GM18505 (cell line): ENCODE measurements at regions not wholly inside any gene's neighbourhood (a gene's known extent, or its start where the extent isn't known, plus 50 kb on each side); places are given as distances from the start of the nearest gene placed in this dataset.
"Not testable (repeated sequence)": the region's sequence is repeated elsewhere in the genome, so short reads cannot be mapped to it uniquely, and the experiment has no call there.

Source experiments
- ATAC-seq: cut with Tn5 transposase; IDR thresholded peaks from one replicate; pipeline ENCODE4 v1.9.1; 2021; ENCODE audit not compliant: unreplicated experiment
- POLR2A ChIP-seq: IDR thresholded peaks from 4 replicates; pipeline ENCODE4 v1.6.1; 2011; ENCODE audit warnings: borderline replicate concordance; ENCODE audit not compliant: insufficient read depth, insufficient read length; ENCODE audit errors: extremely low read depth

- no peak for TF ChIP-seq POLR2A
- no peak for ATAC-seq
These were observed 73.8 kb downstream of the SLC25A46 start for GRCh38 chr5:110812639-110813038.

GRCh38 chr5:110815916-110816605 lies 77.3 kb downstream of the SLC25A46 start:
- ATAC-seq = no peak
- no peak for TF ChIP-seq POLR2A

DNA sequence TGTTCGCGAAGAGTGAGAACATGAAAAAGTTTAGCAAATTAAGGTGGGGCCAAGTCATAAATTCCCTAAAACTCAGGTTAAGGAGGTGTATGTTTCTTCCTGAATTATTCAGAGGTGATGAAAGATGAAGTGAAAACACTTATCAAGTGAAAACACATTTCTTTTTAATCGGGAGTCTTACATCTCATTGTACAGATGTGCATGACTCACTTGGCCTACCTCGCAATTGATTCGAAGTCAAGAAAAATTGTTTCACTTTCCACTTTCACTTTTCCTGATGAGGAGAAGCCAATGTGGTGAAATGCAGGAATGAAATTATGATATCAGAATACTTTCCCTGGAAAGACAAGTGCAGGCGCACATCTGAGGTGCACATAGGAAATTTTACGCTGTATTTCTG lies 78.7 kb downstream of the SLC25A46 start:
- TF ChIP-seq POLR2A = no peak
- no peak for ATAC-seq

GRCh38 chr5:110823571-110823970 lies 84.8 kb downstream of the SLC25A46 start:
- no peak for ATAC-seq
- no peak for TF ChIP-seq POLR2A

- no peak for ATAC-seq
These were observed 86.2 kb downstream of the SLC25A46 start for GRCh38 chr5:110824936-110825441.

GRCh38 chr5:110832683-110833082 lies 93.9 kb downstream of the SLC25A46 start:
- no peak for TF ChIP-seq POLR2A
- ATAC-seq = no peak

More at GRCh38 chr5:110824936-110825441, 86.2 kb downstream of the SLC25A46 start:
- TF ChIP-seq POLR2A = no peak

DNA sequence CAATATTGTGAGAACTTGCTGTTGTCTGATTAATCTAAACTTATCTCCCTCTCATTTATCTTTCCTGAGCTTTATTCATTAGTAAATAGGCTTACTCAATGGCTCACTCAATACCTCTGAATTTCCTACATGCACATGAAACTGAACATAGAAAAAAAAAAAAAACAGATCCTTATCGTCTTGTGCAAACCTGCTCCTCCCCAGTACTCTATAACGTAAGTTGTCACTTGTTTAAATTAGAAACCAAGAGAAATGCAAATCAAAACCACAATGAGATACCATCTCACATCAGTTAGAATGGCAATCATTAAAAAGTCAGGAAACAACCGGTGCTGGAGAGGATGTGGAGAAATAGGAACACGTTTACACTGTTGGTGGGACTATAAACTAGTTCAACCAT lies 96.1 kb downstream of the SLC25A46 start:
- ATAC-seq = not testable (repeated sequence)

DNA sequence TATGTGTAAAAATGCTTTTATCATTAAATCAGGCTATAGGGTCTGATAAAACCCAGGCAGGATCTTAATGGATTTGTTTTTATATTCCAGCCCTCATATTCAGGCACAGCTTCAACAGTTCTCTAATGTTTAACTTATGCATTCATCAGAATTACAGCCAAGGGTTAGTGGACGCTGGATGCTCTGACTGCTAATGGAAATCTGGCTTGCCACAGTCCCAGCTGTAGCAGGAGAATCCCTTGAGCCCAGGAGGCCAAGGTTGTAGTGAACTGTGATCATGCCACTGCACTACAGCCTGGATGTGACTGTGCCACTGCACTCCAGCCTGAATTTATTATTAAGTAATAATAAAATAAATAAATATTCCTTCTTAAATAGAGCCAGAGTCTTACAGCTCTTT lies 98.0 kb downstream of the SLC25A46 start:
- ATAC-seq = no peak
- TF ChIP-seq POLR2A = no peak

DNA sequence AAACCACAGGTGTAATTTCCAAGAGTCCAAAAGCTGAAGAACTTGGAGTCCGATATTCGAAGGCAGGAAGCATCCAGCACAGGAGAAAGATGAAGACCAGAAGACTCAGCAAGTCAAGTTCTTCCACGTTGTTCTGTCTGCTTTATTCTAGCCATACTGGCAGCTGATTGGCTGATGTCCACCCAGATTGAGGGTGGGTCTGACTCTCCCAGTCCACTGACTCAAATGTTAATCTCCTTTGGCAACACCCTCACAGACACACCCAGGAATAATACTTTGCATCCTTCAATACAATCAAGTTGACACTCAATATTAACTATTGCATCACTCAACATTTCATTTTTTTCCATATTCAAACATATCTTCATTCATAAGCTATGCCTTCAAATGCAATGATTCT lies 99.5 kb downstream of the SLC25A46 start:
- ATAC-seq = not testable (repeated sequence)

- ATAC-seq = no peak
- TF ChIP-seq POLR2A = no peak
These were observed 100.2 kb downstream of the SLC25A46 start for GRCh38 chr5:110838961-110839360.

- no peak for ATAC-seq
- no peak for TF ChIP-seq POLR2A
These were observed 101.6 kb downstream of the SLC25A46 start for GRCh38 chr5:110840347-110840960.

DNA sequence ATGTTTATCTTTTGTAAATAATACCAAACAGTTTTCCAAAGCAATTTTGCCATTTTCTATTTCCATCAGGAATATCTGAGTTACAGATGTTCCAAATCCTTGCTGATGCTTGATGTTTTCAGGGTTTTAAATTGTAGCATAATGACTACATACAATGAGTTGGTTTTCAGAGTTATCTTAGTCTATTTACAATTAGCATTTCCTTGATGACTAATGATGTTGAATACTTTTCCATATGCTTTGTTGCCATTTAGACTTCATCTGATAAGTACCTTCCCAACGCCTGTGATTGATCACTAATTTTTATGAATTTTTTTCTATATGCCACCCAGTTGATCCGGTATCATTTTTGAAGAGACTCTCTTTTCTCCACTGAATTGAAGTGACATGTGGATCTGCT lies 102.3 kb downstream of the SLC25A46 start:
- no peak for ATAC-seq
- TF ChIP-seq POLR2A = no peak

DNA sequence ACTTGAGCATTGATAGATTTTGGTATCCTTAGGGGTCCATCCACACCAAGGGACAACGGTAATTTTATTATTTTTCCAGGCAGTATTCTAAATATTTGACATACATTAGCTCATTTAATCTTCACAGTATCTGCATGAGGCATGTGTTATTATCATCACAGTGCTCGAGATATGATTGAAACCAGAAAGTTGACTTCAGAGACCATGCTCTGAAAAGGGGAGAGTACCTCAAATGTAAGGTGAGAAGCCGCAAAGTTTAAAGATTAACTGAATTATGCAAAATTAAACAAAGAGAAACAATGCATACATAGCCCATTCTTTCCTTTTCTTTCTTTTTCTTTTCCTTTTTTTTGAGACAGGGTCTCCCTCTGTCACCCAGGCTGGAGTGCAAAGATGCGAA lies 104.1 kb downstream of the SLC25A46 start:
- no peak for ATAC-seq
- no peak for TF ChIP-seq POLR2A

DNA sequence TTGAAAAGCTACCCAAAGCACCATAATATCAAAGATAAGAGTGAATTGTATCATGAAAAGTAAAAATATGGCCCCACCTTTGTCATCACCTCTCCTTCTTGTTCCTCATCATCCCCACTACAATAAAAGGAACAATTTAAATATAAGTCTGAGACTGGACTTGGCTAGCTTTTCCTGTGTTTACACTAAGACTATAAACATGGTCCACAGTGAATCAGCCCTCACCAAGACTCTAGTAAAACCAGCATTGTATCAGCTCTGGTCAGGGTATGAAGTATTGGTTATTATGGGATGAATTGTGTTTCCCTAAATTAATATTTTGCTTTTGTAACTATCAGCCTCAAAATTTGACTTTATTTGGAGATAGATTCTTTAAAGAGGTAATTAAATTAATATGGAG lies 105.4 kb downstream of the SLC25A46 start:
- no peak for TF ChIP-seq POLR2A
- ATAC-seq = no peak
